H54 (cell line): ENCODE measurements at regions not wholly inside any gene's neighbourhood (a gene's known extent, or its start where the extent isn't known, plus 50 kb on each side); places are given as distances from the start of the nearest gene placed in this dataset.

Experiments
- DNase-seq: peaks from one replicate; pipeline ENCODE4 v3.0.0; 2011; ENCODE audit warnings: low spot score, mixed read lengths; ENCODE audit not compliant: insufficient read length
- FAIRE-seq: peaks from 3 replicates; lab custom pipeline; 2011; peaks lifted over from hg19 to GRCh38; lab: Jason Lieb, UNC
- POLR2A ChIP-seq: IDR thresholded peaks from 2 replicates; pipeline ENCODE4 v1.6.1; 2011; ENCODE audit warnings: low read depth, mild to moderate bottlenecking, low read length

GRCh38 chr16:9438991-9439390 lies 347.5 kb downstream of the HAPSTR1 start:
- TF ChIP-seq POLR2A: no peak
- DNase-seq: no peak
- no peak for FAIRE-seq

DNA sequence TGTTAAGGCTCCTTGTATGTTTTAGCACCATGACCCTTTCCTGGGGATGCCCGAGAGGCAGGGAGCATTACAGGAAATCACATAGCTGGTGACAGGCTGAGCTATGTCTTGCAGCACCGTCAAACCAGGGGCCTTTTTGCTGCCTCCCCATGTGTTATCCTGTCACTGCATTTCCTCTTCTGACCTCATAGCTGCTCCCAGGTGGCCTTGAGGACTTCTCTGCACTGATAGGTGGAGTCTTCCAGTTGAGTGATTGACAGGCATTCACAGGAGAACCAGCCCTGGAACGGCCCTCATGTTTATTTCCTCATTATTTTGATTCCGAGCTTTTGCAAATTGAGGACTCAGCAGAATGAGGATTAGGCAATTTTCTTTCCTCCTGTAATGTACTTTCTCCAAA lies 349.6 kb downstream of the HAPSTR1 start:
- FAIRE-seq (no peak), DNase-seq (no peak)
- no peak for TF ChIP-seq POLR2A

GRCh38 chr16:9443864-9444263 lies 352.4 kb downstream of the HAPSTR1 start:
- DNase-seq: no peak
- FAIRE-seq: no peak
- TF ChIP-seq POLR2A: no peak

DNA sequence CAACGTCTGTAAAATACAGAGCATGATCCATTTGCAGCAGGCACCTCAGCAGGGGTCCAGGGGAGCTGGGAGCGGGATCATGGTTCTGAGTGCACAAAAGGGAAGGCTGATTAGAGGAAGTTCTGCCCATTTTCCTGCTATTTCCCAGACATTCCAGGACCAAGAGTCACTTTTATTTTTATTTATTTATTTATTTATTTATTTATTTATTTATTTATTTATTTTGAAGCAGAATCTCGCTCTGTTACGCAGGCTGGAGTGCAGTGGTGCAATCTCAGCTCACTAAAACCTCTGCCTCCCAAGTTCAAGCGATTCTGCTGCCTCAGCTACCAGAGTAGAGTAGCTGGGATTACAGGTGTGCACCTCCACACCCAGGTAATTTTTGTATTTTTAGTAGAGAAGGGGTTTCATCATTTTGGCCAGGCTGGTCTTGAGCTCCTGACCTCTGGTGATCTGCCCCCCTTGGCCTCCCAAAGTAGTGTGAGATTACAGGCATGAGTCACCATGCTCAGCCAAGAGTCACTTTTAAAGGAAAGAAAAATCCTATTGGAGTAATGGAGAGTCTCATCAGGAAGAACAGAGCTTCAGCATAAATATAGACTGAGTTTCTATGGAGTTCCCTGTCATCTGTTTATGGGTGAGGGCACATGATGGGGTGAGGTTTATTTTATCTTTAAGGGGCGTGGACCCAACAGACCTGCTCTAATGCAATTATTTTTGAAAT lies 355.2 kb downstream of the HAPSTR1 start:
- FAIRE-seq (no peak), DNase-seq (no peak)
- no peak for TF ChIP-seq POLR2A

- no peak for DNase-seq
- FAIRE-seq: no peak
- no peak for TF ChIP-seq POLR2A
Measured at GRCh38 chr16:9447195-9447551, 355.7 kb downstream of the HAPSTR1 start.

DNA sequence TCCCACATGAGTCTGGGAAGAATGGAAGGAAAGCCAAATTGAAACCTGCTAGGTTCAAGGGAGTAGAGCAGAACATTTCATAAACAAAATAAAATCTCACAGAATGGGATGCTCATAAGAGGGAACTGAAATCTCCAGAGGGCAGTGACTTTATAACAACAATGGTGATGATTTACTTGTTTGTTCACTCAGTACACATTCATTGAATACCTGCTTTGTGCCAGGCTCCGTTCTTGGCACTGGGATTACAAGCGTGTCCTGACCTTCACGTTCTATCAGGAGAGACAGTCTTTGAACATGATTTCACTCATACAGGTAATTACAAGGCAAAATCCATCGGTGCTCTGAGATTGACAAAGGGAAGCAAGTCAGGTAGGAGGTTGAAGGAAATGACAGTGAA lies 356.3 kb downstream of the HAPSTR1 start:
- FAIRE-seq: no peak
- no peak for TF ChIP-seq POLR2A
- DNase-seq: no peak

DNA sequence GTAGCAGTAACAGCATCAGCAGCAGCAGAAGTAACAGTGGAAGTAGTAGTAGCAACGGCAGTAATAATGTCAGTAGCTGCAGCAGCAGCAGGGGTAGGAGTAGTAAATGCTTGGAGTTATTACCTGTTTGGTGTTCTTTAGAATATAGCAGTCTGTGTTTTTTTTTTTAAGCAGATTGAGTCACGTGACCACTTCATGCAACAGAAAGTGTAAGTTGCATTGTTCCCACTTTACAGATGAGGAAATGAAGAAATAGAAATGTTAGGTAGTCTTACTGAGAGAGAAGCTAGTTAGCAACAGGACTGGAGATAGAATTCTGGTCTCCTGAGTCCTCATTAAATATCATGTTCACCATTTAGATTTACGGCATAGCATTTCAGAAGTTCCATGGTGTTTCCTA lies 358.2 kb downstream of the HAPSTR1 start:
- no peak for DNase-seq
- no peak for FAIRE-seq
- TF ChIP-seq POLR2A: no peak

- no peak for TF ChIP-seq POLR2A
- DNase-seq: no peak
- no peak for FAIRE-seq
Measured at GRCh38 chr16:9457215-9457614, 365.8 kb downstream of the HAPSTR1 start.

- no peak for TF ChIP-seq POLR2A
- no peak for FAIRE-seq
- DNase-seq: no peak
Measured at GRCh38 chr16:9458816-9459215, 367.4 kb downstream of the HAPSTR1 start.

GRCh38 chr16:9462984-9463383 lies 371.5 kb downstream of the HAPSTR1 start:
- no peak for TF ChIP-seq POLR2A
- DNase-seq: no peak
- FAIRE-seq: no peak

DNA sequence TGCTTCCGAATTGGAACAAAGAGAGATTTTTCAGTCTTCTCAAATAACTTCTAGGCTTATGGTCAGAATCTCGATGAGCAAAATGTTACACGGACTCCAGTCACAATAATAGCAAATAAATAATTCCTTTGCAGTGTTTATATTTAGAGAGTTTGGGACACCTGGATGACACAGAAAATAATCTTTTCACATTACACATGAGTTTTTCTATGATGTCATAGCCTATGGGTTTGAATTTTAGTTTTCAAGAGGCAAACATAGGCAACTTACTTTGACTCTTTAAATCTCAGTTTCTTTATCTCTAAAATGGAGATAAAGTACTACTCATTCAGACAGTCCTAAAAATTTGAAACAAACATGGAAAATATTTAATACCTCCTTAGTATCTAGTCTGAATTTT lies 372.0 kb downstream of the HAPSTR1 start:
- FAIRE-seq: no peak
- no peak for TF ChIP-seq POLR2A
- no peak for DNase-seq

- no peak for TF ChIP-seq POLR2A
- FAIRE-seq: no peak
- DNase-seq: no peak
Measured at GRCh38 chr16:9465161-9465560, 373.7 kb downstream of the HAPSTR1 start.

GRCh38 chr16:9469512-9469911 lies 378.1 kb downstream of the HAPSTR1 start:
- DNase-seq: no peak
- no peak for FAIRE-seq
- no peak for TF ChIP-seq POLR2A

- FAIRE-seq (no peak), DNase-seq (no peak)
- no peak for TF ChIP-seq POLR2A
Measured at GRCh38 chr16:9476744-9477143, 385.3 kb downstream of the HAPSTR1 start.

GRCh38 chr16:9479008-9479407 lies 387.6 kb downstream of the HAPSTR1 start:
- TF ChIP-seq POLR2A: no peak
- DNase-seq (no peak), FAIRE-seq (no peak)
